ENCODE measurements at regions not wholly inside any gene's neighbourhood (a gene's known extent, or its start where the extent isn't known, plus 50 kb on each side); places are given as distances from the start of the nearest gene placed in this dataset.

DNA sequence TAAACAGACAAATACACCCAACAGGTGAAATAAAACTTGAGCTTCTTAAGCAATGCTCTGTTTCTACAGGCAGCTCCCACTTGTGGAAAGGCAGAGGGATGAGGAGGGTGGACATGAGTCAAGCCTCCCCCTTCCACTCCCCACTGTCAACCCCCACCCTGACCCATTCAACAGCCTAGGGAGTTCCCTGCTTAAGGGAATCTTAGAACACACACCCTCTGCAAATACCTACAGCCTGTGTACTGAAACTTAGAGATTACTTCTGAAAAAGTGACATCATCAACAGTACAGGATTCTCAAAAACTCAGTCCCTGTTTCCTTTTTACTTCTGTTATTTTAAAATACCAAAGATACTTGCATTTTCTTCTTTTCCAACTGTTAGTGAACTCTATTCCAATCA lies 345.4 kb downstream of the SOX9 start:
- no peak for TF ChIP-seq CTCF (IDR thresholded peaks at IDR 0.05; ENCODE audit: poor library complexity)
- no peak for TF ChIP-seq EZH2 (IDR thresholded peaks at IDR 0.05; ENCODE audit: borderline replicate concordance)
